ENCODE measurements at regions not wholly inside any gene's neighbourhood (a gene's known extent, or its start where the extent isn't known, plus 50 kb on each side); places are given as distances from the start of the nearest gene placed in this dataset.
"Not testable (repeated sequence)": the region's sequence is repeated elsewhere in the genome, so short reads cannot be mapped to it uniquely, and the experiment has no call there.

GRCh38 chr13:38283346-38283745 is 66.3 kb upstream of the UFM1 start:
- DNase-seq: no peak

GRCh38 chr13:38265132-38265497 is 84.5 kb upstream of the UFM1 start:
- DNase-seq: no peak

DNA sequence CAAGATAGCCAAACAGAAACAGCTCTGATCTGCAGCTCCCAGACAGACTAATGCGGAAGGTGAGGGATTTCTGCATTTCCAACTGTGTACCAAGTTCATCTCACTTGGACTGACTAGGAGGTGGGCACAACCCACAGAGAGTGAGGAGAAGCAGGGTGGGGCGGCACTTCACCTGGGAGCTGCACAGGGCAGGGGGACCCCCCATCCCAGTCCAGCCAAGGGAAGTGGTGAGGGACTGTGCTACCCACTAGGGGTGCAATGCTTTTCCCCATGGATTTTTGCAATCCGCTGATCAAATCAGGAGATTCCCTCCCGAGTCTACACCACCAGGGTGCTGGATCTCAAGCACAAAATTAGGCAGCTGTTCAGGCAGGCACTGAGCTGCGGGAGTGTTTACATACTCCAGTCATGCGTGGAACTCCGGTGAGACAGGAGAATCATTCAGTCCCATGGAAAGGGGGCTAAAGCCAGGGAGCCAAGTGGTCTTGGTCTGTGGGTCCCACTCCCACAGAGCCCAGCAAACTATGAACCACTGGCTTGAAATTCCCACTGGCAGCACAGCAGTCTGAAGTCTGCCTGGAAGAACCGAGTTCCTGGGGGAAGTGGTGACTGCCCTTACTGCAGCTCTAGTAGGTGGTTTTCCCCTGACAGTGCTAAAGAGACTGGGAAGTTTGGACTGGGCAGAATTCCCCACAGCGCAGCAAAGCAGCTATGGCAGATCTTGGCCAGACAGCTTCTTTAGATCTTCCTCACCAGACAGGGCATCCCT is 85.1 kb upstream of the UFM1 start:
- peak; percentile 6 for DNase-seq

- no peak for DNase-seq
Observed at GRCh38 chr13:38262211-38262610, 87.4 kb upstream of the UFM1 start.

DNA sequence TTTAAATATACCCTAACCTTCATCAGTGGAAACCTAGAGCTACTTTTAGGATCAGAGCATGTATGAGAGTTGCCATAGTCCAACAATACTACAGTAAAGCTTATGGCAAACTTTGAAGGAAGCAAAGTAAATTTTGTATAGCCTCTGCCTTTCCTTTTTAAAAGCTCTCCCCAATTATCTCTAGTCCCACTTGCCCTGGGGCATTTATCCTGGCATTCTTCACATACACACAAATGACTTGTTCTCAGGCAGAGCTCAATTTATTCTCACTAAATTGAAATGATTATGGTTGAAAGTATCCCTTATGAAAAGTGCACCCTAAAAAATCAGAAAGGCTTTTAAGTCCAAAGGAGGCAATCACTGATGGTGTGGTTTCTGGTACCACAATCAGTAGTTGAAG is 94.1 kb upstream of the UFM1 start:
- DNase-seq: no peak

GRCh38 chr13:38239874-38240273 is 109.8 kb upstream of the UFM1 start:
- no peak for DNase-seq

- no peak for DNase-seq
Observed at GRCh38 chr13:38228322-38228721, 121.3 kb upstream of the UFM1 start.

DNA sequence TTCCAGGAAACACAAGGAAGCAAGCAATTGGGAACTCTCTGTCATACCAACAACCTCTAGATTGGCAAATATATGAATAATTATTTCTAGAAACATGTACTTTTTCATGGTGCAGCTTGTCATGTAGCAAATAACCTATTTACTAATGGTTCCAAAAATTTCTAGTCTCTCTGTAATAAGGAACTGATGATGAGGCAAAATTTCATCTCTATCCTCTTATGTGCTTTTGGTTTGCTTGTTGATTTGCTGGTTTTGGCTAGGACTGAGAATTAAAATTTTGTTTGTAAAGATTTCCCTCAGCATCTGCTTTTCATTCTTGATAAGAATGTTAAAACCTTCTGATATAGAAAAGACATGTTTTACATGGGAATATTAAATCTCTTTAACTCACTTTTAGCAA is 123.2 kb upstream of the UFM1 start:
- DNase-seq: no peak

GRCh38 chr13:38223089-38223488 is 126.6 kb upstream of the UFM1 start:
- DNase-seq: peak; percentile 64

- not testable (repeated sequence) for DNase-seq
Observed at GRCh38 chr13:38221120-38221519, 128.5 kb upstream of the UFM1 start.

GRCh38 chr13:38216181-38216580 is 133.5 kb upstream of the UFM1 start:
- no peak for DNase-seq

- DNase-seq: no peak
Observed at GRCh38 chr13:38213314-38213713, 136.3 kb upstream of the UFM1 start.

- no peak for DNase-seq
Observed at GRCh38 chr13:38210928-38211596, 138.6 kb upstream of the UFM1 start.

DNA sequence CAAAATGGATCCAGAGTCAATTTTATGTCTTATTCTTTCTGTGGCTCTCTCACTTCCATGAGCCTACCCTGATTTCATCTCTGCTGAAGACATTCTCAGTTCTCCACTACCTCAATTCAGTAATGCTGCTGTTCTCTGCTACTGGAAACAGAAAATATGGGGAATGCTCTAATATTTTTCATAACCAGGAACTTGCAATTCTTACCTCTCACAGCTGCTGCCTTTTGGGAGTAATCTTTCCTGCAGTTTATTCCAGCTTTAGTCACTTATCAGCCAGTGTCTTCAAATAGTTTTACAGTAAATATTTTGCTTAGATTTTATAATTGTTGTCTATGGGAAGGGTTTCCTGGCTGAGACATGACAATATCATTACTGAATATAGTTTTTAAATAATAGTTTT is 145.1 kb upstream of the UFM1 start:
- DNase-seq: no peak

DNA sequence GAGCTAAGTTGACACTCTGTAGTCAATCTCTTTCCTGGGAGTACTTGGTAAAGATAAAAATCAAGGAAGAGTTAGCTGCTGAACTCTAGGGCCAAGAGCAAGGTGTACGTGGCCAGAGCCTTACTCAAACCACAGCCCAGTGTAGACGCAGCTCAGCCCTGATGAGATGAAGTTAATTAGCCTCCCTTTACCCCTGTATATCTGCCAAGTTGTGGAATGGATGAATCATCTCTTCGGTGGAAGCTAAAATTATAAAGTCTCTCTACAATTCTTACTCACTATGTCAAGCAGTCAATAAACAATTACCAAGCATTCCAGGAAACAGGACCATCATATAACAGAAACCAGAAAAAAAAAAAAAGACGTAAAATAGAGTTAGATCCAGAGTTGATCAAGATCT is 146.9 kb upstream of the UFM1 start:
- no peak for DNase-seq

DNA sequence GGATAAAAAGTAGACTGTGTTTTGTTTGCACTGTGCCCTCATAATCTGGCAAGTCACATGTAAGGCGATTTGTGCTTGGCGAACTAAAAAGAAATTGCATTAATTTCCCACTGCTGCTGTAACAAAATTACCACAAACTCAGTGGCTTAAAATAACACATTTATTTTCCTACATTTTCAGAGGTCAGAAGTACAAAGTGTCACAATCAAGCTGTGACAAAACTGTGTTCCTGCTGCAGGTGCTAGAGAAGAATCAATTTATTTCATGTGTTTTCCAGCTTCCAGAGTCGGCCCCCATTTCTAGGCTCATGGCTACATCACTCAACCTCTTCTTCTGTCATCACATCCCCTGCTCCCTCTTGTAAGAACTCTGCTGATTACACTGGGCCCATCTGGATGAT is 158.6 kb upstream of the UFM1 start:
- DNase-seq: no peak

DNA sequence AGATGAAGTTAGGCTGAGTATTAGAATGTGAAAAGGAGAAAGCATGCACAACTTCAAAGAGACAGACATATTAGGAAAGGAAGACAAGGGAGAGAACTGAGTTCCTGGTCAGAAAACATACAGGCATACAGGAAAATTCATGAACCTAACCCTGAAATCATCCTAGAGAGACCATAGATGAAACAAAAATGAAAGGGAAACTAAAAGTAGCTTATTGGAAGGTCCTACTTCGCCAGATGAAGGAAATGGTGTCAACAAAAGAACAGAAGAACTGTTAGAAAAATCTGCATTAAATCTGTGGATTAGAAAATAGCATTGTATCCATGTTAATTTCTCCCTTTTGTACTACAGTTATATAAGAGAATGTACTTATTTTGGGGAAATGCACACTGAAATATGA is 169.0 kb upstream of the UFM1 start:
- DNase-seq: no peak

DNA sequence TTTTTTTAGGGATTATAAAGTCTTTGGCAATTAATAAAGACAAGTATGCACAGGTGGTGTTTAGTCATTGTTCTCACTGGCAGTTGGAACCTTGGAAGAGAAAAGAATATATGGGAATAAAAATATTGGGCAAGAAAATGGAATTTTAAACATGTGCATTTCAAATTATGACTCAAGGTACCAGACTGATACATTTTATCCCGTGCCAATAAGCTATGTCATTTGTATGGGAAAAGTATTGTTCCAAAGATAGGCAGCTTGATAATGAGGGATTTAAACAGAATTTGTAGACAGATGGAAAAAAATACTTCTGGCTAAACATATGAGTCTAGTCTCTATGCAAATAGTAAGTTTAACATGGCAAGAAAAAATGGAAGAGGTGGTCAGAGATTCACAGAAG is 169.5 kb upstream of the UFM1 start:
- DNase-seq: no peak

GRCh38 chr13:38176664-38177063 is 173.0 kb upstream of the UFM1 start:
- no peak for DNase-seq

DNA sequence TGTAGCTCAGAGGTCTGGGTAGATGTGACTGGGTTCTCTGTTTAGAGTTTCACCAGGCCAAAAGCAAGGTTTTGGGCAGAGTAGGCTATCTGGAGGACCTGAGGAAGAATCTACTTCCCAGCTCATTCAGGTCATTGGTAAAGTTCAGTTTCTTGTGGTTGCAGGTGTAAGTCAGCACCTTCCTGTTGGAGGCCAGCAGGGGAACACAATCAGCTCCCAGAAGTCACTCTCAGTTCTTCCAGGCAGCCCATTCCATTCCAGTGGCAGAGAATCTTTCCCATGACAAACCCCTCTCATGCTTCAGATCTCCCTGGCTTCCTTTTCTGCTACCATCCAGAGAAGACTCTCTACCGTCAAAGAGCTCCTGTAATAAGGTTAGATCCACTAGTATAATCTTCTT is 176.2 kb upstream of the UFM1 start:
- no peak for DNase-seq

DNA sequence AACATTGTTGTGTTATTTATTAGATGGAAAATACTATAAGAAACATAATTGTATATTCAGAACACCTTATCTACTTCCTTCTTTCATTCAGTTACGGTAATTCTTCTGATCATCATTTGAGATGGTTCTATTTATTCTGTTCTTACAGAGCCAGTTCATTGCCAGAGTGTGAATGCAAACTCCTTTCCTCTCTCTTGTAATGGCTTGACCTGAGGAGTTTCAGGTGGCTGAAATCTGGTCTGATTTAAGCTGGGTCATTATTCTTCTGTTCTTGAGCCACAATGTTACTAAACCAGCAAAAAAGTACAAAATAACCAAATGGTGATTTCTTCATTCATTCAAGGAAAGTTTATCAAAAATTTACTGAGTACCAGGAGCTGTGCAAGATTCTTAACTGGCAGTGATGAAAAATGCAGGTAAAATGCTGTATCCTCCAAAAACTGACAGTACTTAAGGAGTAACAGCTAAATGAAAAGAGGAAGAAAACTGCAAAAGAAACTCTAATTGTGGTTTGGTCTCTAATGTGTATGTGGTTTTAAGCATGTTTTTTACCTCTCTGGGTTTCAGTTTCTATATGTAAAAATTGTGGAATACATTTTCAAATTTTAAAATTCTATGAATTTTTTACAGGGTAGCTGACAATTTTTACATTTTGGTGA is 182.4 kb upstream of the UFM1 start:
- no peak for DNase-seq

DNA sequence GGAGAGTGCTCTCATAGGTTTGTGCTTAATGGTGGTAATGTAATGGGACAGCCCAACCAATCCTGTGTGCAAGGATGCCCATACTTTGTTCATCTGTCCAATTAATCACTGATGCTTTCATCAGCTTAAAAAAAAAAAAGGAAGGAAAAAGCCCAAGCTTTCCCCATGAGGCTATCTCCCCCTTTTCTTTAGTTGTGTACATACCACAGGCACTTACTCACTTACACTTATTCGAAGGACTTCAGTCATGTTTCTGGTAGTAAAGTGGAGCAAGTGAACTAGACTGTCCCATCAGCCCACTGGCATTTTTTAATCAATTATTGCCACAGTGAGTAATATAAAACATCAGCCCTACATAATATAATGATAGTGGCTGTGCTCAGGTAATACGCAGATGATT is 183.5 kb upstream of the UFM1 start:
- no peak for DNase-seq

- no peak for DNase-seq
Observed at GRCh38 chr13:38160131-38160530, 189.5 kb upstream of the UFM1 start.

DNA sequence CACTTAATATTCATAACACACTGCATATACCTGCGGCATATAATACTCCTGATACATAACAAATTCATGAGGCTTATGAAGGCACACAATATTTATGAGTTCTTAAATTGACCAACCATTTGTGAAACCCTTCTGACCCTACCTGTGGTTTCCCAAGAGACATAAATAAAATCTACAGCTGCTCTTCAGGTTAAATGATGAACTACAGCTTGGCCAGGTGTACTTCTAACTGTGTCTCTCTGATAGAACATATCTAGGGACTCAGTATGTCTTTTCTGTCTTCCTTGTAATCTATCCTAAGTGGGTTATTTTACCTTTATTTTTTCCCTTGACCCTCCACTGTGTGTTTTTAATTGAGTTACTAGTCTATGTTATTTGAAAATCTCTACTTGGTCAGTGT is 189.9 kb upstream of the UFM1 start:
- DNase-seq: no peak

Data from SHP77 treated with DMSO at 0.1 percent for 48 hours (cell line).